ENCODE measurements at regions not wholly inside any gene's neighbourhood (a gene's known extent, or its start where the extent isn't known, plus 50 kb on each side); places are given as distances from the start of the nearest gene placed in this dataset.
"Not testable (repeated sequence)": the region's sequence is repeated elsewhere in the genome, so short reads cannot be mapped to it uniquely, and the experiment has no call there.

DNA sequence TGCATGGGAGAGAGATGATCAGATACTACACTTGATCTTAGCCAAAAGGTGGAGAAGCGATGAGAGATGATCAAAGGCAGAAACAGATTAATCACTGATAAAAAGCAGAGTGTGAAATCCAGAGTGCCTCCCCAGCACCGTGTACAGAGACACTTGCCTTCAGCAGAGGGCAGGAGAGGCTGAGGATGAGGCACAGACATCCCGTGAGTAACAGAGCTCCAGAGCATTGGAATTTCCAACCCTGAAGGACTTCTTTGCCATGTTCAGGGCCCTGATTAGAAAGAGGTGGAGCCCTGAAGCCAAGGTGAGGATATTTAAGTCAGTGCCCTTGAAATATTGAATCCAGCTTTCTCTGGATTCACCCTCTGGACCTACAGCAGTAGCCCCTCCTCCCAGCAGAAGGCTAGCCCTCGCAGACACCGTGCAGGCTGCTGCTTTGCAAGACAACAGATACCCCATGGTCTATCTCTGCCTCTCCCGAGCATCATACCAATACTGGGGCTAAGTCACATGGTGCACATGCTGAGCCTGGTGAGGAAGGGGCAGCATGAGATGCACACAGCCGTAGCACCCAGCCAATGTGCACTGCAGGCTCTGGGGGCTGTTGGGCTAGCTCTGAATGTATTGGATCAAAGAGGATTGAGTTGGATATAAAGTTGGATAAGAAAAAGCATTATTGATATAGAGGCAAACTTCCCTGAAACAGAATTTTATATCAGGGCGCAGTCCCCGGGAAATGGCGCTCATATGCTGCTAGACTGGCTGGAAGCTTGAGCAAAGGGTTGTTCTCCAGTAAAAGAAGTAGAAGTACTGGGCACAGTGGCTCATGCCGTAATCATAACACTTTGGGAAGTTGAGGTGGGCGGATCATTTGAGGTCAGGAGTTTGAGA lies 200.3 kb upstream of the B3GAT1 start:
- no peak for DNase-seq

- no peak for DNase-seq
Observed at GRCh38 chr11:134611537-134611936, 199.5 kb upstream of the B3GAT1 start.

GRCh38 chr11:134610116-134610910 lies 198.3 kb upstream of the B3GAT1 start:
- DNase-seq: no peak

- DNase-seq: no peak
Observed at GRCh38 chr11:134609361-134610115, 197.5 kb upstream of the B3GAT1 start.

- no peak for DNase-seq
Observed at GRCh38 chr11:134607963-134608750, 196.1 kb upstream of the B3GAT1 start.

GRCh38 chr11:134606251-134606650 lies 194.2 kb upstream of the B3GAT1 start:
- no peak for DNase-seq

DNA sequence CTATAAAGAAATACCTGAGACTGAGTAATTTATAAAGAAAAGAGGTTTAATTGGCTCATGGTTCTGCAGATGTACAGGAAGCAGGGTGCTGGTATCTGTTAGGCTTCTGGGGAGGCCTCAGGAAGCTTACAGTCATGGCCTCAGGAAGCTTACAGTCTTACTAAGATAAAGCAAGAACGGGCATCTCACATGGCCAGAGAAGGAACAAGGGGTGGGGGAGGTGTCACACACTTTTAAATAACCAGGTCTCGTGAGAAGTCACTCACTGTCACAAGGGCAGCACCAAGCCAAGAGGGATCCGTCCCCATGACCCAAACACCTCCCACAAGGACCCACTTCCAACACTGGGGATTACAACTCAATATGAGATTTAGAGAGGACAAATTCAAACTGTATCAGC lies 192.8 kb upstream of the B3GAT1 start:
- DNase-seq: no peak

GRCh38 chr11:134599299-134599771 lies 187.3 kb upstream of the B3GAT1 start:
- no peak for DNase-seq

- DNase-seq: no peak
Observed at GRCh38 chr11:134598368-134598767, 186.3 kb upstream of the B3GAT1 start.

DNA sequence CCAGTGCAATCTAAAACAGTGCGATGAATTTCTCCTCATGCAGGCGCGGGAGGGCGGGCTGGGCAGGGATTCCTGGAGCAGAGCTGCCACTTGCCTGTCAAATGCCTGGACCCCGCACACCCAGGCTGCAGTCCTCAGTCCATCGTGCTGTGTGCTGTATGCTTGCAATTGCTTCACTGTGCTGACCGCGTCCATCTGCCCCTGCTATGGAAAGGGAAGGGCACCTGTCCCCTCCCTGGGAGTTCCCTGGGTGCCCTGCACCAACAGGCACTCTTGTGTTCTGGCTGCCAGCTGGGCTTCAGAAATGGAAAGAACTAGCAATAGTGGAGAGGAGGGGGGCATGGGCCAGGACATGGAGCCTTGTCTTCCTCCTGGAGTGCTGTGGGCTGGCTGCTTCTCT lies 185.4 kb upstream of the B3GAT1 start:
- DNase-seq: no peak

DNA sequence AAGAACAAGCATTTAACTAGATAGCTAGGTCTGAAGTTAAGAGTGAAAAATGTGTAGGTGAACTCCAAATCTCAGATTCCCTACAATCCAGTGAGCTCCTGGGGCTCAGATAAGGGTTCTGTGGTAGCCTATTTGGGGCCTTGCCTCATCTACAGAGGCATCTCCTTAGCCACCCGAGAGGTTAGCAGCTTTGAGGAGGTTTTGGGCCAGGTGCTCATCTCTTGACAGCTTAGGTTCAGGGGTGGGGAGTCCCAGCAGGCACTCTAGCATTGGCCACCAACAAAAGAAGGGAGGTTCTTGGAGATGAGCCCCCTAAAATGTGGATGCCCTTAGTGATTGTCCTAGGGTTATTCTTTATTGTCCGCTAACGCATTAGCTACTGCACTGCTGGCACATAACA lies 184.4 kb upstream of the B3GAT1 start:
- DNase-seq: no peak

DNA sequence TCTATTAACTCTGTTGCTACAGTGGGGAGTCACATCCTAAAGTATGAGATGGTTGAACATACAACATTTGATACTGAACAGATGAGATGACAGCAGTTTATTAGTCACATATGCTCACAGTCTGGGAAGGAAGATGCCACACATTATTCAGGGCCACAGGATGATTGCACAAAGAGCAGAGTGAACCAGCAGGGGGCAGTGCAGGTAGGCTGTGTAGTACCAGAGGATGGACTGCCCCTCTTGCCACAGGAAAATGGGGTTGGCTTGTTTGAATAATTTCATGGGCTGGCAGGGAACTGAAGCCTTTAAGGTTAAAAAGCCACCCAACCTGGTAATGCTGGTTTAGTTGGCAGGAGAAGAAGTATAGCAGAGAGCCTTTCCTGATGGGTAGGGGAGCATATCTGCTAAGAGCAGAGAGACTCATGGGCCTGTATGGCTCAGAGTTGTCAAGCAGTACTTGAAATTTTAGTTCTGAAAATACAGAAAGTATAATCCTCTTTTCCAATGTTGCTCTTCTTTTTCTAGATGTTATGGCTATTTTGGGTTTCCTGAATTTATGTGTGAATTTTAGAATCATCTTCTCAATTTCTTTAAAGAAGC lies 180.4 kb upstream of the B3GAT1 start:
- peak in 1 of 2 experiments; percentile 18 for DNase-seq

DNA sequence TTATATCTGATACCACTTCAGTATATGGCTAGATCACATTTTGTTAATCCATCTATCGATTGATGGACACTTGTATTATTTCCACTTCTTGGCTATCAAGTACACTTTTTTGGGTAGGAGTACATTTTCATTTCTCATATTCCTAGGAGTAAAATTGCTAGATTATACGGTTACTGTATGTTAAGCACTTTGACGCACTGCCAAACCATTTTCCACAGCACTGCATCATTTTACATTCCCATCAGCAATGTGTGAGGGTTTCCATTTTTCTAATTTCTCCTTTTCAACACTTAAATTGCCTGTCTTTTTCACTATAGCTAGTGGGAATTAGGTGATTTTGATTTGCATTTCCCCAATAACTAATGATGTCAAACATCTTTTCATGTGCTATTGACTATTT lies 179.3 kb upstream of the B3GAT1 start:
- no peak for DNase-seq

- no peak for DNase-seq
Observed at GRCh38 chr11:134589129-134589528, 177.1 kb upstream of the B3GAT1 start.

GRCh38 chr11:134588460-134589110 lies 176.5 kb upstream of the B3GAT1 start:
- not testable (repeated sequence) for DNase-seq

DNA sequence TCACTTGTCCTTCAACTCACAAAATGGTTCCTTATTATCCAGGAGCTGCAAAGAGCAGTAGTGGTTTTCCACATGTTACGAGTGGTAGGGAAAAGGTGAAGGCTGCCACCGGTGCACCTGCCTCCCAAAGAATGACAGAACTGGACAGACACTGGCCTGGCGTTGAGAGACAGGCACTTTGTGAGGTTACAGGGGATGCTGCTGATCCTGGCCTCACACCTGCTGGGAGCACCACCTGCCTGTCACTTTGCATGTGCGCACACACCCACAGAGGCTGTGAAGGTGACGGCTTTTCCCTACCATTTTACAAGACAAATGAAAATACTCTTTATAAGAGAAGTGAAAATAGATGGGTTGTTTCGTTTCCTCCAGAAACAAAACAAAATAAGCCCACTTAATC lies 175.3 kb upstream of the B3GAT1 start:
- DNase-seq: no peak

GRCh38 chr11:134586726-134587125 lies 174.7 kb upstream of the B3GAT1 start:
- no peak for DNase-seq

GRCh38 chr11:134585666-134586610 lies 173.9 kb upstream of the B3GAT1 start:
- DNase-seq: no peak

DNA sequence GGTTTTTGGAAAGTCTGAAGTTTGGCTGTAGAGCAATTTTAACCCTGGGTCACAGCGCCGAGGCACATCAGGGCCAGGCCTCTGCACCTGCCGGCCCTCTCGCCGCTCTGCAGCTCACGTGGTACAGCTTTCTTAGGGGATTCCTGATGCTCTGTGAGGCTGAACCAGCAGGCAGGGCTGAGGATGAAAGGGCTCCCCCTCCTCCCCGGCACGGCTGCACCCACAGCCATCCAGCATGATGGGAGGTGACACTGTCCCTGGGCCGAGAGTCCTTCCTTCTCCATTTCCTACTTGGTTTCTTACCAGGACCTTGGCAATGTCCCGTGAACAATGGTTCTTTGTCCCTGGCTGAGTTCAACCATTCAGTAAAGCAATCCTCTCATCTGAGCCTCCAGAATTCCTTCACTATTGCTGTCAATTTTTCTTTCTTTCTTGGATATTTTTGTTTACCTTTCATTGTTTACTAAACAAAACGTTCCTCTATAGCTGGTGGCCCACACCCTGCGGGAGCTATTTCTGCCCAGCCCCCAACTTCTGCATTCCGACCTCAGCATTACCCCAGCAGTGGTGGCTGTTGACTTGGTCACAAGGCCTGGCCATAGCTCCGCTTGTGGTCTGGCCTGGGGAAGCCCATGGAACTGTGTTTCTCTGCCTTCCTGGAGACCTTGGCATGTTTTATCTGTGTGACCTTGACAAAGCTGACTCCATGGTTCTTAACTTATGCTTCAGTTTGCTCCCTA lies 172.8 kb upstream of the B3GAT1 start:
- no peak for DNase-seq
